Stimulated activated CD8-positive, alpha-beta memory T cell treated with anti-CD3 and anti-CD28 coated beads, Interleukin-2, amount 100 ng/mL, for 1 hour (primary cell): ENCODE measurements at regions not wholly inside any gene's neighbourhood (a gene's known extent, or its start where the extent isn't known, plus 50 kb on each side); places are given as distances from the start of the nearest gene placed in this dataset.
"Not testable (repeated sequence)": the region's sequence is repeated elsewhere in the genome, so short reads cannot be mapped to it uniquely, and the experiment has no call there.

ENCODE experiments used
- DNase-seq, 2 donors: peaks; one replicate each; pipeline ENCODE4 v3.0.0-alpha.2; 2020; ENCODE audit warnings: low read depth in 2 of 2

DNA sequence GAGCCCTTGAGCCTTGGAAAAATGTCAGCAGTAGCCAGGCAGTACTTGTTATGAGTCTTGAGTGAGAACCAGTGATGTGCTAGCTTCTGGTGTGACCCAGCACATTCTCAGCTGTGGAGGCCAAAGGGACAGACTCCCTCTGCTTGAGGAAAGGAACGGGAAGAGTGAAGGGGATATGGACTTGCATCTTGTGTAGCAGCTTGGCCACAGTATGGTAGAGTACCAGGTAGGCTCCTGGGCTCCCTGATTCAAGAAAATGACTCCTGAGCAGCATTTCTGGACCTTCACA lies 1601.9 kb upstream of the ADGRL3 start:
- no peak for DNase-seq

DNA sequence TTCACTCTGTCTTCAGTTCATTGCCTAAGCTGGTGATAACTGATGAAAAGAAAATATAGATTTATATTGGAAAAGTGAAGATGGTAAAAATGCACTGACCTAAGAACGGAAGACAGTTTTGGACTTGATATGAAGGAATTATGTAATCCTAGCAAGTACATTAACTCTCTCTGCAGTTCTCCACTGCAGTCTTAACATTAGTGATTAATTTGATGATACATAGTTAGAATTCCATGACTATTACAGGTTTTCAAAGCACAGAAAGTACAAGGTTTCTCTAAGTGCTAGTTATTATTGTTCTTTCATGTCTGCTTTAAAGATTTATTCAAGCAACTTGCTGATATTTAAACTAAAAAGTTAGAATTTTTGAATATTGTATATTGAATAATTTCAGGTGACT lies 1591.7 kb upstream of the ADGRL3 start:
- no peak for DNase-seq

DNA sequence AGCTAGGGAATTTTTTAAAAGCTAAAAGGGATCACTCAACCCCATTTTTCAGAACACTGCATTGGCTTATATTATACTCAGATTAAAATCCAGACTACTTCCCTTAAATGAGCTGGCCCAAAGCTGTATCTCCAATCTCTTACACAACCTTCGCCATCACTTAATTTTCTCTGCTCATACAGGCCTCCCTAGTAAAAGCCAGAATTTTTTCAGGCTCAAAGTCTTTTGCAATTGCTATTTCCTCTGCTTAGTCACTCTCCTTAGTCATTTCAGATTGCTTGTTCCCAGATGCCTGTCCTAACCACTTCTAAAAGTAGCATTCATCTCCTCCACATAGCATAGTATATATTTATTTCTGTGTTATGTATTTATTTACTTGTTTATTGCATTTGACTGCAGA lies 1587.9 kb upstream of the ADGRL3 start:
- DNase-seq: no peak

DNA sequence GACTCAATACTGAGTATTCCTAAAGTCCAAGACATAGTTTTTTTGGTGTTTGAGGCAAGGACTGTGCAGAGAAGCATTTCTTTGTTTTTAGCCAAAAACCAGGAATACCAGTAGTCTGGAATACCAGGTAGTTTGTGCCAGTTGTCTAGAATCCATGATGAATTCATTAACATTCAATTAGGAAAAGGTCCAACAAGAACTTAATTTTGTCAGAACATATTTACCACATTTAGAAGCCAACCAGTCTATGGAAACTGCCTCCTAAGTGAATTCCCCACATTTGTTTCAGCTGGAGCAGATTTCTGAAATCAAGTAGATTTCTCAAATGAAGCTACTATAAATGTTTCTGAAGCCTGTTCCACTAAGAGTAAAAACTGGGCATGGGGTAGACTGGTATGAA lies 1584.8 kb upstream of the ADGRL3 start:
- no peak for DNase-seq

DNA sequence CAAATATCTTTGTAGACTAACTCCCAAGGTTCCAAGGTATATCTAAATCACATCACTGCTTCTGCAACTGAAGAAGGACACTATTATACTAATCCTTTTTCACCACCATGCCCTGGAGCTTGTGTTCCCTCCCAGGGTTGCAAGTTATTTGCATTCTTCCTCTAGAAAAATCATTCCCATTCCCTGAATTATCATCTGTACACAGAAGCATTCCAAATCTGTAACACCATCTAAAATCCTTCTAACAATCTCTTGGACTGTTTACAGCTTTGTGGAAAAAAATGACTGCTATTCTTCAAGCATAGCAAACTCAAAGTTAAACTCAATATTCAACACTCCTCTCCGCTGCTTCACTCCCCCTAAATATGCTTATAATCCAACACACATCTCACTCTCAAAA lies 1570.8 kb upstream of the ADGRL3 start:
- no peak for DNase-seq

DNA sequence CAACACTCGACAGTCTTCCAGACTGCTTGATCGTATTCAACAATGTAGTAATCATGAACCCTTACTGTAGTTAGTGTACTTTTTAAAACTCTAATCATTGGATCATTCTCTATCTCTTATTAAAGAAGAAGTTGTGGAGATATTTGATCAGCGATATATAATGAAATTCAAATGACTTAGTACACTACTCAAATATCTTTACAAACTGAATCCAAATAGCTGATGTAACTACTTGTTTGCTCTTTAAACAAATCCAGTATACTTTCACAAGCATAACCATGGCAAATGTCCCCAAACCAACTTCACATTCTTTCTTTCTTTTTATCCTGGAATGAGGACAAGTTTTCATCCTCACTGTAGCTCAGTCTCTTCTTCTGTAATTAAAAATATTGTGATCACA lies 1569.9 kb upstream of the ADGRL3 start:
- no peak for DNase-seq

DNA sequence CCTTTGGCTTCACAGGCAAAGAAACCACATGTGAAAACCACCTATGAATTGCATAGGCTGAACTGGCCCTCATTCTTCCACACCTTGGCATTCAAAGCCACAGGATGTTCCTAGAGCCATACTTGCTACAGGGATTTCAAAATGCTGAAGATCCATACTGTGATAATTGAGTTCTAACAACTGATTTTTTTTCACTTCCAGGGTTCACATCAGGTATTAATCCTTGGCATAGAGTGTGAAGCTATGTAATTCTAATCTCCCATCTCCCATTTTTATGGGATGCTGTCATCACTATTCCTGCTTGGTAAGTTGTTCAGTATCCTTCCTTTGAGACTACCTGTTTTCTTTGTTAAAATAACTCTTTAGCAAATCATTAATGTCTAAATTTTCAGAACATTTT lies 1569.2 kb upstream of the ADGRL3 start:
- DNase-seq: no peak

DNA sequence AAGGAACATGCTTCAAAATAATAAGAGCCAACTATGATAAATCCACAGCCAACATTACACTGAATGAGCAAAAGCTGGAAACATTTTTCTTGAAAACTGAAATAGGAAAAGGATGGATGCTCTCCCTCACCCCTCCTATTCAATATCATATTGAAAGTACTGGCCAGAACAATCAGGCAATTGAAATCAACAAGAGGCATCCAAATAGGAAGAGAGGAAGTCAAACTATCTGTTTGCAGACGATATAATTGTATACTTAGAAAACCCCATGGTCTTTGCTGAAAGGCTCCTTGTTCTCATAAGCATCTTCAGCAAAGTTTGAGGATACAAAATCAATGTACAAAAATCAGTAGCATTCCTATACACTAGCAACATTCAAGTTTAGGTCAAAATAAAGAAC lies 1562.5 kb upstream of the ADGRL3 start:
- no peak for DNase-seq

DNA sequence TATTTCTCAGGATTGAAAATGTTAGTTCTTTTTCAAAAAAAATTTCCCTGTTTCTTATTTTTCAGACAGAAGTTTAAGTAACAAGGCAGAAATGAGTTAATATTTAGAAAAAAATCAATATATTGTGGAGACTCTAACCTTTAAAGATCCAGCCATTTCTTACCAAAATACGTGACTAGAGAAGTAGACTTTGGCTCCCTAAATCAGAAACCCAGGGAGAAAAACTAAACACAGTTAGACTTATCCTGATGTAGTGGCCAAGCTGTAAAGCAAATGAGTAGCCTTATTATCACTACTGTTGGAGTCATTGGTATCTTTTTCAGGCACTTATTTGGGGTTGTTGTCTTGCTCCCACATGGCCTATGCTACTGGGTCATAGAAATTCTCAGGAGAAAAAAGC lies 1556.4 kb upstream of the ADGRL3 start:
- no peak for DNase-seq

DNA sequence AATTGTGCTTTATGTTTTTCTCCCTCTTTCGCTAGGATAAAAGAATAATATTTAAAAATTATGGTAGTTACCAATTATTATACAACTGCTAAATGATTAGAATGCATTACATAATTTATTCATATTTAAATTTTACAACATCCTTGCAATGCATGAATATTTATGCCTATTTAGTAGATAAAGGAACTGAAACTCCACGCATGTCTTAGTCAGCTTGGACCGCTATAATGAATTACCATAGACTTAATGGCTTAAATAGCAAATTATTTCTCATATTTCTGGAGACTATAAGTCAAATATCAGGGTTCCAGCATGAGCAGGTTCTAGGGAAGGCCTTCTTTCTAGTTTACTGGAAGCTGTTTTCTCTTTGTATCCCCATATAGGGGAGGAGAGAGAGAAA lies 1555.4 kb upstream of the ADGRL3 start:
- no peak for DNase-seq

DNA sequence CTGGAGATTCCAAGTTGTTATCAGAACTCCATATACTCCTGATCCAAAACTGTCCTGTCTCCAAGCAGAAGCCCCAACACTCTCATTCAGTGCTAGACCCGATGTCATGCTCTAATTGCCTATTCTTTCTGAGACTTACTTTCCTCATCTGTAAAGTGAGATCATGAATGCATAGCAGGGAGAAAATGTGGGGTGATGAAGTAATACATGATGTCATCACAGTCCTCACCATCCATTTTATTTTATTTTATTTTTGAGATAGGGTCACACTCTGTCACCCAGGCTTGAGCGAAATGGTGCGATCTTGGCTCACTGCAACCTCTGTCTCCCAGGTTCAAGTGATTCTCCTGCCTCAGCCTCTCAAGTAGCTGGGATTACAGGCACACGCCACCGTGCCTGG lies 1554.0 kb upstream of the ADGRL3 start:
- no peak for DNase-seq

DNA sequence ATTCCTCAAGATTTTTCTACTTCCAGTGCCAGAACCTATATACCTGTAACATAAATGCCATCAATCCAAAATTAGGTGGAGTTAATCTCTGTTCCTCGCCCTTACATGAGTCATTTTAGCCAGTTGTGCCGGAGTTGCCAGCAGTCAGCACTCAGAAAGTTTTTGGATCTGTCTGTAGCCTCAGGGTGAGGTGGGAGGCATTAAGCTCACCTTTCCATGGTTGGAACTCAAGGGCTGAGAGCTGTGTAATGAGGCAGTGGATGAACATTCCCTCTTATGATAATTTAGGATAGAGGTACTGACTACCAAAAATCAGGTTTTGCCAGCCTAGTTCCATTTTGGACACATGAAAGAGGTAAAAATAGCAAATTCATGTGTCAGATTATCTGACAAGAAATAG lies 1553.1 kb upstream of the ADGRL3 start:
- no peak for DNase-seq

DNA sequence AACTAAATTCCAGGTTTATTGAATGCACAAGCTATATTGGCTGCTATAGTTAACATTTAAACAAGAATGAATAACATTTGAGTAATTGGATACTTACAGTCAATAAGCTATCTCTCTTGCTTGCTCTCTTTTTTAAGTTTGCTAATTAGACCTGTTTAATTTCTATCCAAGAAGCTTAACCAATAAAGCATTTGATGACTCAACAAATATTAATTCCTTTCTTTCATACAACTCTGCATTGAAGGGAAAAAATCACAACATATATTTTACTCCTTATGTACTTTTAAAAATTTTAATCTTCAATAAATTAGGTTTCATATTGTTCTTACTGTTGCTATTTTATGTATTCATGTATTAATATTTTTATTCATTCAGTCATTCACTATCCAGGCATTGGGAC lies 1552.6 kb upstream of the ADGRL3 start:
- no peak for DNase-seq

DNA sequence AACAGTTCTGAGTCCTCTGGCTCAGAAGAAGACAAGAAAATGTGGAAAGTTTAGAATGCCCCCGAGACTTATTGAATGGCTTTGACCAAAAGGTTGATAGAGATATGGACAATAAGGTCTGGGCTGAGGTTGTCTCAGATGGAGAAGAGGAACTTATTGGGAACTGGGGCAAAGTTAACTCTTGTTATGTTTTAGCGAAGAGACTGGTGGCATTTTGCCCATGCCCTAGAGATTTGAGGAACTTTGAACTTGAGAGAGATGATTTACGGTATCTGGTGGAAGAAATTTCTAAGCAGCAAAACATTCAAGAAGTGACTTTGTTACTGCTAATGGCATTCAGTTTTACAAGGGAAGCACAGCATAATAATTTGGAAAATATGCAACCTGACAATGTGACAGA lies 1549.3 kb upstream of the ADGRL3 start:
- DNase-seq: no peak

DNA sequence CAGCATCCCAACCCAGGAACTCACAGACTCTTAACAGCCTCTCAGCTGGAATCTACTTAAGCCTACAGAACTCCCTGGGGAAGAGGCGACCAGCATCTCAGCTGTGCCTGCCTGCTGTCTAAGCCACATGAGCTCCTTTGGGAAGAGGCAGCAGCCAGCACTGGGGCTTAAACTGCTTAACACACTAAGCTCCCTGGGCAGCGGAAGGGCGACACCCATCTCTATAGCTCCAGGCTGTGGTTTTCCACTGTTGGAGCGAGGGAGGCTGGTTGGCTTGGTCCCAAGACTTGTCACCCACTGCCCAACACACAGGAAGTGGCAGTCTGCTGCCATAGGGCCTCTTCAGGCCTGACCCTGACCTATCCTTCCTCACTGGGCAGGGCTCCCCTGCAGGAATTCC lies 1544.1 kb upstream of the ADGRL3 start:
- DNase-seq: no peak

DNA sequence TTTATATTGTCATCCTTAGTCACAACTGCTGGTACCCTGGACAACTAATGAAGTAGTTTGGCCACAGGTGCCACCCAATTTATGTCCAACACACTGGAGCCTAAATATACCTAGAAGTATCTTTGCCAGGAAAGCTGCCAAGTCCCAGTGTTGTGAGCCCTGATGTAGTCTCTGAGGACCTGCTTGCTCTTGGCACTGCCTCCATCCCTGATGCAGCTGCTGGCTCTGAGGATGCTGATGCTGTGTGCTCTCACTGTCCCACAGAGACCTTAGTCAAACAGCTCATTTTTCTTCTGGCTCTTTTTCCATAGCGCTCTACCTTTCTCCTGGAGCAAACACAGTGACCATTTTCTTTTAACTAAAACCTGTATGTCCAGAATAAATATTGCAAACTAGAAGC lies 1535.4 kb upstream of the ADGRL3 start:
- DNase-seq: no peak

DNA sequence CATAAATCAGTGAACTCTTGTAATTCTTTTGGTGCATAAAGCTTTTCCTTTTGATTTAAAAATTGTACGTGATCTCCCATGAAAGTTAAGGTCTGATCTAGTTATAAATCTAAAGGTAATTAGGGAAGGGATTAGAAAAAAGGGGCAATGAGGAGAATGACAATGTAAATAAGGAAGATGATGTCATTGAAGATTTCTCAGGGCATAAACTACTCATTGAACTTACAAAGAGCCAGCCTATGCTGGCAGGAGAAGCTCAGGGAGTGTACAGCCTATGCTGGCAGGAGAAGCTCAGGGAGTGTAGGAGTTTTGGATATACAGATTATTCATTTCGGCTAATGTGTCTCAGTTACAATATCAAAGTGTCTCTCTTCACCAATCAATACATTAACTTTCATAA lies 1533.5 kb upstream of the ADGRL3 start:
- no peak for DNase-seq

DNA sequence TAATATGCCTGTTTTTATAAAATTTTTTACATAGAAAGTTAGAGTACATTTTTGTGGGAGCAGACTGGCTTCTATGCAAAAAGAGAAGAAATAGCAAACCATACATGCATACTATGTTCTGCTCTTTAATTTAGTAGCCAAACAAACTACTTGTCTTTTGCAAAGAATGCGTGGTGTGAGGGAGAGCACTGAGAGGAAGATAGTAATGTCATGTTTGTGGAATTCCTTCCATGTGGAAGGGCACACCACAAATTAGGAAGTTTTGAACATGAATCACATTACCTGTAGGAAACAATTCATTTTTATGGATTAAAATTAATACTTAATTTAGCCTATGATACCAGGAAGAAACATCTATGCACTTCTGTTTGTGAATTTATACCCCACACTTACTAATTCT lies 1529.1 kb upstream of the ADGRL3 start:
- no peak for DNase-seq

DNA sequence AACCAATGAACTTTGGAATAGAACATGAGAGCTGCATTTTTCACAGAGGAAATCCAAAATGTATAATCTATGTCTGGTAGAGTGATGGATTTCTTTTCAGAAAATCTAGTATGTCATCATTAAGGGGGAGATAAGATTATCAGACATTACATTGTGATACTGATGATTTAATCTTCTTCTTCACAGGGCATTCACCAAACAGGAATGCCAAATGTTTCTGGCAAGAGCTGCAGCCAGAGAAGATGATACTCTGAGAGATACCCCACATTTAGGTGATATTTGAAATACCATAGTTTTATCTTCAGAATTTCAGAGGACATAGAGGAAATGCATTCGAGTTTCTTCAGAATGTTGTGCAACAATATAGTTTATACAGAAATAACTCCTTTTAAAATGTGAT lies 1523.7 kb upstream of the ADGRL3 start:
- no peak for DNase-seq

DNA sequence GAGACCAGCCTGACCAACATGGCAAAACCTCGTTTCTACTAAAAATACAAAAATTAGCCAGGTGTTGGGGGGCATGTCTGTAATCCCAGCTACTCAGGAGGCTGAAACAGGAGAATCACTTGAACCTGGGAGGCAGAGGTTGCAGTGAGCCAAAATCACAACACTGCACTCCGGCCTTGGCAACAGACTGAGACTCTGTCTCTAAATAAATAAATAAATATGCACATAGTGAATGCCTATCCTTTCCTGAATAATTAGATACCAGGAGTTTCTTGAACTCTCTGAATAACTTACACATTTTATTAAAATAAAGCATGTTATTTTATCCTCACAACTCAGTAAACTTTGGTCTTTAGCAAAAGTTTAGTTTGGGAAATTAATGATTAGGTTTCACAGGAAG lies 1523.1 kb upstream of the ADGRL3 start:
- not testable (repeated sequence) for DNase-seq

DNA sequence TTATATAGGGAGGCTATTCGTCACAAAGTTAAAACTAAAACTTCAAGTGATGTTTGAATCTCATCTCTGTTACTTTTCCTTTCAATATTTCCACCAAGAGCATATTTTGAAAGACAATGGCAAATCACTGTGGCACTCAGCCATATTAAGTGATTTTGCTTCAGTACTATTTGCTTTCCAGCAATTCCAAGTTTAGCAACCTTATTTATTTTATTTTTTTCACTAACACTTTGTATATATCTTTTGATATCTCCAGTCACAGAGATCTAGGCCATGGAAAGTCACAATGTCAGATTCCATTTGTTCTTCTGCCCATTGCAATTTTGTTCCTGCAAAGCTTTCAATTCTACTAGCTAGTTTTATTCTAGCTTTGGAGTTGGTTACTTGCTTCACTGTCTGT lies 1514.5 kb upstream of the ADGRL3 start:
- no peak for DNase-seq

DNA sequence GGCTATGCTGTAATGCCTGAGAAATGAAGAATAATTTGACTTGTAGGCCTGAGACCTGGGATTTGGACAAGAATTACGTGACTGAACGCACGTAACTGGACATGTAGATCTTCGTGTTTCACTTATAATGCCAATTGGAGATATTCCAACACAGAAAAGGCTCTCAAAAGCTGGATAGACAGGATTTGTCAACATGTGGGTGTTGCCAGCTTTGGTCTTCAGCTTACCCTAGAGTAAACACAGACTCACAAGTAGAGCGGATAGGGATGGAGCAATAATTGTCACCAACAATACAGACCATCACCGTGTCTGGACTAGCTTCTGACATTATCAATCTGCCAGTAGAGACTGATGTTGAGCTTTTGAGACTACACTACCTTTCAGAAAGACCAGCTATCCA lies 1511.0 kb upstream of the ADGRL3 start:
- DNase-seq: no peak

DNA sequence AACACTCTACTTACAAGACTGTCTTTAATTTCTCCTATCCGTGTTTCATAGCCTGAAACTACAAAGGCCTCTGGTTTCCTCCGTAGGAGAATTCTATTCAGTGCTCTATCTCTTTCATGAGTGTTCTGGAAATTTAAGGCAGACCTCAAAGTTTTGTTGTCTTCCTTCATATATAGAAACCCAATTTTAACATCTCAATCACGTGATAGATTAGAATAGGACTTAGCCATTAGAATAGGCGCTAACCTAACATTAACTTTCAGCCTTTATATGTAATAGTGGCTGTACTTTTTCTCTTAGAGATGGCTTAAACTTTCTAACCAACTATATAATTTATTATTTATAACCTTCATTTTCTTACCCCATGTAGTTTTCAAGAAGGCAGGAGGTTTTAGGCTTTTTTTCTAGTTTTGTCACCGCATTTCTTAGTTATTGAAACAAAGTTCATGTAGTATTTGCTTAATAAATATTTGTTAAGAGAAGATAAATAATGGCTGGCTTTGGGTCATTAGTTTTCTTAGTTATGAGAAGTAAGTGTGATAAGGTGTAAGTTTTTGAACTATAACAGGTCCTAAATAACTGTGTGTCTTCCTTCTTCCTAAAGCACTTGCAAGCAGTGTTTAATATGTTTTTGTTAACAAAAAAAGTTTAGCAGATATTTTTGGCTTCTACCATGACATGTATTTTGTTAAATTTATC lies 1504.6 kb upstream of the ADGRL3 start:
- DNase-seq: no peak

DNA sequence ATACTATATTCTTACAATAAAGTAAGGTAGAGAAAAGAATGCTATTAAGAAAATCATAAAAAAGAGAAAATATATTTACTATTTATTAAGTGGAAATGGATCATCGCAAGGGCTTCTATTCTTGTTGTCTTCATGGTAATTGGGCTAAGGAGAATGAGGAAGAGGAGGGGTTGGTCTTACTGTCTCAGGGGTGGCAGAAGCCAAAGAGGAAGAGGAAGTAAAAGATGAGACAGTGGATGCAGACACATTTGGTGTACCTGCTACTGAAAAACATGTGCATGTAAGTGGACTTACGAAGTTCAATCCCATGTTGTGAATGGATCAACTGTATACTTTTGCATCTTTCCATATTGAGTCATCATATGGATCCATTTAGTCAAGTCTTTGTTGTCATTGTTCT lies 1502.1 kb upstream of the ADGRL3 start:
- DNase-seq: no peak

DNA sequence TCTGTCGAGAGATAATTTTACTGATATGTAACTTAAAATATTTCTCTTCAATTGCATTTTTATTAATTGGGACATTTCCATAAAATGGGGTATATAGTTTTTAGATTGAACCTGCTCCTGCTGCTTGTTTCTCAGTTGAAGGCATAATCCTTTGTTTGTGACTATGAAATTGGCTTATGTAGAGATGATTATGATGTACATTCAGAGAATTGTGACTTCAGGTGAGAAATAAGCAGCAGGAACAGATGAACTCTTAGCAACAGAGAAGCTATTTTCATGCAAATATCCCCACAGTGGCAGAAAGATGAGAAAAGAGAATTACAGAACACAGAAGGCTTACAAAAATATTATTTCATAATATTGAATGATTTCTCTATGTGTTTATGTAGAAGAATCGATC lies 1499.5 kb upstream of the ADGRL3 start:
- DNase-seq: no peak
